DOHH2 (cell line): ENCODE measurements at regions not wholly inside any gene's neighbourhood (a gene's known extent, or its start where the extent isn't known, plus 50 kb on each side); places are given as distances from the start of the nearest gene placed in this dataset.

Experiments
- EZH2phosphoT487 ChIP-seq: fragments of 200-600 bp; sonication (generic); IDR thresholded peaks from 2 replicates; pipeline ENCODE4 v1.6.1; 2017; ENCODE audit warnings: borderline replicate concordance, mild to moderate bottlenecking, antibody characterized with exemption, low read length, moderate library complexity, mixed read lengths
- TF ChIP-seq, protein P1 (sequence below): fragments of 200-600 bp; sonication (generic); IDR thresholded peaks from one replicate; pipeline ENCODE4 v1.5.1; 2014; ENCODE audit warnings: antibody characterized with exemption, mild to moderate bottlenecking, low read depth, low read length; ENCODE audit not compliant: poor library complexity, severe bottlenecking

GRCh38 chr10:18868919-18869318 lies 179.7 kb upstream of the MALRD1 start:
- TF ChIP-seq, protein P1, sequence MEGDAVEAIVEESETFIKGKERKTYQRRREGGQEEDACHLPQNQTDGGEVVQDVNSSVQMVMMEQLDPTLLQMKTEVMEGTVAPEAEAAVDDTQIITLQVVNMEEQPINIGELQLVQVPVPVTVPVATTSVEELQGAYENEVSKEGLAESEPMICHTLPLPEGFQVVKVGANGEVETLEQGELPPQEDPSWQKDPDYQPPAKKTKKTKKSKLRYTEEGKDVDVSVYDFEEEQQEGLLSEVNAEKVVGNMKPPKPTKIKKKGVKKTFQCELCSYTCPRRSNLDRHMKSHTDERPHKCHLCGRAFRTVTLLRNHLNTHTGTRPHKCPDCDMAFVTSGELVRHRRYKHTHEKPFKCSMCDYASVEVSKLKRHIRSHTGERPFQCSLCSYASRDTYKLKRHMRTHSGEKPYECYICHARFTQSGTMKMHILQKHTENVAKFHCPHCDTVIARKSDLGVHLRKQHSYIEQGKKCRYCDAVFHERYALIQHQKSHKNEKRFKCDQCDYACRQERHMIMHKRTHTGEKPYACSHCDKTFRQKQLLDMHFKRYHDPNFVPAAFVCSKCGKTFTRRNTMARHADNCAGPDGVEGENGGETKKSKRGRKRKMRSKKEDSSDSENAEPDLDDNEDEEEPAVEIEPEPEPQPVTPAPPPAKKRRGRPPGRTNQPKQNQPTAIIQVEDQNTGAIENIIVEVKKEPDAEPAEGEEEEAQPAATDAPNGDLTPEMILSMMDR, result no peak
- no peak for TF ChIP-seq EZH2phosphoT487
